ENCODE measurements at regions not wholly inside any gene's neighbourhood (a gene's known extent, or its start where the extent isn't known, plus 50 kb on each side); places are given as distances from the start of the nearest gene placed in this dataset.

DNA sequence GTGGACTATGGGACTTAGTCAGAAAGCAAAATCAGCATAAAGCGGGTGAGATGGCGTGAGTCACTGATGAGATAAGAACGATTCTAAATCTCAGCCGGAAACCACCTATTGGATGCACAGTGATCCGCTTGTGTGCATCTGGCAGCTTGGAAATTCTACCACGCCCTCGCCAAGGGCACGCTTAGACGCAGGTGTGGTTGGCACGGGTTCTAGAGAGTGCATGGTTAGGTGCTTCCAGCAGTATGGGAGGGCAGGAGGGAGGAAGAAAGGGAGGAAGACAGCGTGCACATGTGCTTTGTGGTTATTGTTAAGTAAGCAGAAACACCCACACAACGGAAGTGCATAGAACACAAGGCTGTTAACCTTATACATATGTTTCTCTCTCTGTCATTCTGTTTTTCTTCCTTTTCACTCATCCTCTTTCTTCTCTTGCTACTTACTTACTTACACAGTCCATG lies 374.0 kb upstream of the ASIC2 start:
- intact Hi-C loops (cut with DNase I), result no loop called here
- no peak for DNase-seq (ENCODE audit: low spot score)

DNA sequence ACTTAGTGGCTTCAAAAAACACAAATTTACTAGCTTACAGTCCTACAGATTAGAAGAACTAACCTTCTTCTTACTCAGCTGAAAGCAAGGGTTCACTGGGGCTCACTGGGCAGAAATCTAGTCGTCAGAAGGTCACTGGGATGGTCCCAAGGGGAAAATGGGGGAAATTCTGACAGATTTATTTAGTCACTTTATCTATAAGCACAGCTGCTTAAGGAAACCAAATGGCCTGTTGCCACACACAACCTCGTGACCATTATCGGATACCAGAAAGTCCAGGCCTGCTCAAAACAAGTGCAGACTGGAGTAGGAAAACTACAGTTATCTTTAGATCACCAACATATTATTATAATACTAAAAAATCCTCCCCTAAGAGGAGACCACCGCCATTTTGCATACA lies 374.6 kb upstream of the ASIC2 start:
- DNase-seq (ENCODE audit: low spot score), result no peak
- intact Hi-C loops (cut with DNase I), result no loop called here

DNA sequence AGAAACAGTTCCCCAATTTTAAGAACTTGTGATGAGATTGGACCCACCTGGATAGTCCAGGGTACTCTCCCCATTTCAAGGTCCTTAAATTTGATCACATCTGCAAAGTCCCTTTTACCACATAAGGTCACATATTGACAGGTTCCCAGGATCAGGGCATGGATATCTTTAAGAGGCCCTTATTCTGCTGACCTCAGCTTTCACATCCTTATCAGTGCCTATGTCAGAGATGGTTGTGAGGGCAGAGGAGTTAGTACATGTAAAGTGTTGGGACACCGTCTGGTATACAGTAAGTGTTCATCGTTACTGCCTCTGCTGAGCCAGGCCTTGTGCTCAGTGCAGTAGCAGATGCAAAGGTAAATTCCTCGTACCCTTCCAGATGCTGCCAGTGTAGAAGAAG lies 375.4 kb upstream of the ASIC2 start:
- intact Hi-C loops (cut with DNase I), result no loop called here
- DNase-seq (ENCODE audit: low spot score), result no peak

DNA sequence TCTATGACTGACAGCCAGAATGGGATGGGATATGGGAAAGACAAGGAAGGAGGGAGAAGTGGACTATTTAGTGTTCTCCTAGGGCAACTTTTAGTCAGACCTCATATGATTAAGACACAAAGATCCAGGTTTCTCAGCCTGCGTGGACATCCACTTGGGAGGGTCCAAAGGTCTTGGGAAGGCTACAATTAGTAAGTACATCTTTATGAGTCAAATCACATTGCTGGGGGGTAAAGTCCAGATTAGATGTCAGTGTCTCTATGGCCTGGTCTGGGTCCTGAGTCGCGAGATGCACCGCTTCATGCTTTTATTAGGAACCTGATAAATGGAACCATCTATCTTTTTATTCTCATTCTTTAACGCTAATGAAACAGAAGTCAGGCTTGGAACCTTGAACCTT lies 378.4 kb upstream of the ASIC2 start:
- intact Hi-C loops (cut with DNase I), result loop anchor here (5.0 to 10.0 kb wide), 2 partner anchors 57 to 149 kb away; no protein-coding TSS in a partner anchor
- DNase-seq (ENCODE audit: low spot score), result no peak

DNA sequence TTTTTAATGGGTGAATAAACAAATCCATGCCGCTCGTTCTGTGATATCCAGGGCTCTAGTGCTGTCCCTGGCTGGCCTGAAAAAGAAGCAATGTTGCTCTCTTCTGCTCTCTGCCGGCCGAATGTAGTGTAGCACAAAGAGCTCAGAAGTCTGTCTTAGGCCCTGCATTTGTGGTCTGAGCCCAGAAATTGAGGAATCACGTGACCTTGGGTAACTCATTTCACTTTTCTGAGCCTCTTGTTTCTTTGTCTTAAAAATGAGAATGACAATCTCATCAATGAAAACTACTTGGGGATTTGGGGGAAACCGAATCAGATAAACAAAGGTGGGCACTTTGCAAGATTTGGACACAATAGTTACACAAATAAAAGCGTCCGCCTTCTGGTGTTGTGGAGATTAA lies 381.6 kb upstream of the ASIC2 start:
- intact Hi-C loops (cut with DNase I), result loop anchor here (5.0 to 10.0 kb wide), 2 partner anchors 60 to 152 kb away; no protein-coding TSS in a partner anchor

DNA sequence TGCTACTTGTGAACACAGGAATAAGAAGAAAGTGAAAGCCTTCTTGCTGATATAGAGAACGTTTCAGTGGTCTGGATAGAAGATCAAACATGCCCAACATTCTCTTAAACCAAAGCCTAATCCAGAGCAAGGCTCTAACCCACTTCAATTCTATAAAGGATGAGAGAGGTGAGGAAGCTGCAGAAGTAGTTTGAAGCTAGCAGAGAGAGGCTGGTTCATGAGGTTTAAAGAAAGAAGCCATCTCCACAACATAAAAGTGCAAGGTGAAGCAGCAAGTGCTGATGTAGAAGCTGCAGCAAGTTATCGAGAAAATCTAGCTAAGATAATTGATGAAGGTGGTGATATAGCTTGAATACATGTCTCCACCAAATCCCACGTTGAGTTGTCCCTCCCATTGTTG lies 383.3 kb upstream of the ASIC2 start:
- no peak for DNase-seq (ENCODE audit: low spot score)
- intact Hi-C loops (cut with DNase I), result loop anchor here (10.0 kb wide), 1 partner anchor 62 kb away; no protein-coding TSS in a partner anchor

More for the DNA sequence above, 381.6 kb upstream of the ASIC2 start:
- no peak for DNase-seq (ENCODE audit: low spot score)

DNA sequence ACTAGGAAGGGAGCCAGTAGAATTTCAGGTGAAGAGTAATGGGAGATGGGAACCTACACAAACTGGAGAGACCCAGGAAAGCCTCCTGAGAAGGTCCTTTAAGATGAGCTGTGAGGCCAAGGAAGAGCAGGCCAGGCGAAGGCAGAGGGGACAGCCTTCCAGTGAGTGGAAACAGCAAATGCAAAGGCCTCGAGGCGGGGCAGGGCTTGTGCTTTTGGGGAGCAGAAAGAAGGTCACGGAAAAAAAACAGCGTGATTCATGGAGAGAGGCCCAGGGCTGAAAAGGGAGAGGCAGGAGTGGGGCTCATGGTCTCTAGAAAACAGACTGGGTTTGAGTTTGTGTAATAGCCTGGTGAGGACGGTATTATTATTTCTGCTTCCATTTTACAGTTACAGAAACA lies 386.5 kb upstream of the ASIC2 start:
- intact Hi-C loops (cut with DNase I), result loop anchor here (10.0 kb wide), 1 partner anchor 65 kb away; no protein-coding TSS in a partner anchor
- no peak for DNase-seq (ENCODE audit: low spot score)

DNA sequence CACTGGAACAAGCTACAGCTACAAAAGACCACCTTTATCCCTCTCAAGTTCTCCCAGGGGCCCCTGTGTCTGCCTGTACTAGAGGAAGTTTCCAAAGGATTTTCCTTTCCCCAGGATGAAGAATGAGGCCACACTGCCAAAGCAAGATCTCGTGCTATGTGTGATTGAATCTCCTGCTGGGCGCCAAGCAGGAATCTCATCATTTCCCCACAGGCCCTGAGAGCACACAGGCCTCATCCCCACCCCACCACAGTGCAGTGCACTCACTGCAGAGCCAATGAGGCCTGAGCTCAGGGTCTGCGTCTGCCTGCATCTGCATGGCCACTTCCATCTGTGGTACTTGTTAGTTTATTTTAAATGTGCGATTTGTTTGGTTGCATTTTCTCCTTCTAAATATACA lies 387.4 kb upstream of the ASIC2 start:
- no peak for DNase-seq (ENCODE audit: low spot score)
- intact Hi-C loops (cut with DNase I), result no loop called here

DNA sequence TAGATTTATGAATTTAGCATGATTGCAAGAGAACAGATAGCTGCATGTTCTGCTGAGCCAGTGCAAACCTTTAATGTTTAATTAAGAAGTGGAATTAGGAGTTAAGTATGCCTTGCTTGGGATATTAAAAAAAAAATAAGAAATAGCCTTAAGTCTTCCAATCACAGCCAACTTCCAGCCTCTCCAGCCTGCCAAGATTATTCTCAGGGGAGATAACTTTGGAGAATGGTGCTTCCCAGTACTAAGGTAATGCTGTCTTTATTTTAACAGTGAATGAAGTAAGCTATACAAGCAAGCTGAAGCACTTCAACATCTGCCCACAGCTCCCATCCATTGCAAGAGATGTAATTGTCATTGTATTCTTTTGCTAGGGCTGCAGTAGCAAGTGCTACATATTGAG lies 389.5 kb upstream of the ASIC2 start:
- no peak for DNase-seq (ENCODE audit: low spot score)
- intact Hi-C loops (cut with DNase I), result no loop called here

DNA sequence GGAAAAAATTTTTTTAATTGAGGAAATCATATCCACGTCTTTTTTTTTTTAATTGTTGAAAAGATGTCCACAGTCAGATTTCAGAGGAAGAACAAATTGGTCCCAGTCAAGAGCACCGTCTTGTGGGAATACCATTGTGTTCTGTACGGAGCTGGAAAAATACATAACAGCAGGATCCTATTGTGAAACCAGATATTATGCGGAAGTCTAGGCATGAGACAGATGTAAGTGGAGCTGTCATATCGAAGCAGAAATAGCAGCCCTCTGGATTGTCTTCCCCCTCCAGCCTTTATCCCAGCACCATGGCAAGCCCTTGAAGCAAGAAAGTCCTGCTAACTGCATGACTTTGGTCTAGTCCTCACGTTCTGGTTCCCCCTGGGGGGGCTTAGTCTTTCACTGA lies 391.6 kb upstream of the ASIC2 start:
- intact Hi-C loops (cut with DNase I), result no loop called here
- DNase-seq (ENCODE audit: low spot score), result no peak

DNA sequence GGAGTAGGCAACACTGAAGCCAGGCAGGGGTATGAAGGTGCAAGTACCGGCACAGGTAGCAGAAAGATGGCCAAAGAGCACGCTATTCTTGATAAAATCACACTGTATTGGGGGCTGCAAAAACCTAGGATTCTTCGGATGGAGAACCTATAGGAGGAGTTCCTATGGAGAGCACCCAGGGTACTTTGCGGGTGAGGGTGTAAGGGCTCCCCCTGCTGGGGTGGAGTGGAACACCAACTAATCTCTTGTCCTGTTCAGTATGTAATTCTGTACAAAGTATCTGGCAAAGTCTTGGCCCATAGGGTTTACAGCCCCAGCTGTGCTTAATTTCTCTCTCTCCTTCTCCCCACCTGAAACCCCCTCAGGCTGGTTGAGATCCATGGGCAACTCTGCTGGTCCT lies 393.1 kb upstream of the ASIC2 start:
- no peak for DNase-seq (ENCODE audit: low spot score)
- intact Hi-C loops (cut with DNase I), result no loop called here

DNA sequence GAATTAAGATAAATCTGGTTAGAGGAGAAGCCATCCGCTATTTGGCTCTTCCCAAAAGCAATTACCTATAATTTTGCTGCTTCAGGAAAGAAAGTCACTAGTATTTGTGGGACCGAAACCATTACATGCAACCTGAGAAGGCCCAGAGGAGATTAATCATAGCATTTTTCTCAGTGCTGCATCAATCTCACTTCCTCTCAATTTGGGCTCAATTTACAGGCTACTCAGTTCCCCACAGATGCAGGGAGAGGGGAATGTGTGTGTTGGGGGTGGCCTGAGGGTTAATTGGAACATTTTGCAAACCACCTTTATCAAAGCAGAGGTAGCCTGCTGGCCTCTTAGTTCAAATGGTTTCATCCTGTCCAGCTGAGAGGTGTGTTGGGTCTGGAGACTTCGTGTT lies 394.7 kb upstream of the ASIC2 start:
- DNase-seq (ENCODE audit: low spot score), result no peak
- intact Hi-C loops (cut with DNase I), result no loop called here

DNA sequence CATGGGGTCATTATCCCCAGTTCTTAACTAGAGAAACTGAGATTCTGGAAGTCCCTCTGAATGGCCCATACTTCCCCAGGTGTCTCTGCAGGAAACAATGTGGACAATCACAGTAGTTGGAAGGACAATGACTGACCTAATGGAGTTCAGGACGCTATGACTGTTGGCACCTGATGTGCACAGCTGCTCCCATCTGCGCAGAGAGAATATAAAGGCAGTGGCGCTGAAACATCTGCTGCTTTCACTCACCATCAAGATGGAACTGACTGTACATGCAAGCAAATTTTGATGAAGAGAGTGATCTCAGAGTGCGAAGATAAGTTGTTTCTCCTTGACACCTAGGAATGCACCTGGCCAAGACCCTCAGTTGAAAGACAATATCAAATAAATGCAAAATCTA lies 395.7 kb upstream of the ASIC2 start:
- intact Hi-C loops (cut with DNase I), result no loop called here
- DNase-seq (ENCODE audit: low spot score), result no peak

DNA sequence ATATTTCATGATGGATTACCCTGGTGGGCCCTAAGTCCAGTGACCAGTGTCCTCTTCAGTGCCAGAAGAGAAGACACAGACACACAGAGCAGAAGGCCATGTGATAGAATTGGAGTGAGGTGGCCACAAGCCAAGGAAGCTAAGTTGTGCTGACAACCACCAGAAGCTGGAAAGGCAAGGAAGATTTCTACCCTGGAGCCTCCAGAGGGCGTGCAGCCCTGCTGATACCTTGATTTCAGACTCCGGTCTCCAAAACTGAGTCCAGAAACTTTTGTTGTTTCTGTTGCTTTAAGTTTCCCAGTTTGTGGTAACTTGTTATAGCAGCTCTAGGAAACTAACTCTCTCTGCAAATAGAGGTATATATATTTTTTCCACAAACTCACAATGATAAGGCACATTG lies 396.6 kb upstream of the ASIC2 start:
- intact Hi-C loops (cut with DNase I), result no loop called here

DNA sequence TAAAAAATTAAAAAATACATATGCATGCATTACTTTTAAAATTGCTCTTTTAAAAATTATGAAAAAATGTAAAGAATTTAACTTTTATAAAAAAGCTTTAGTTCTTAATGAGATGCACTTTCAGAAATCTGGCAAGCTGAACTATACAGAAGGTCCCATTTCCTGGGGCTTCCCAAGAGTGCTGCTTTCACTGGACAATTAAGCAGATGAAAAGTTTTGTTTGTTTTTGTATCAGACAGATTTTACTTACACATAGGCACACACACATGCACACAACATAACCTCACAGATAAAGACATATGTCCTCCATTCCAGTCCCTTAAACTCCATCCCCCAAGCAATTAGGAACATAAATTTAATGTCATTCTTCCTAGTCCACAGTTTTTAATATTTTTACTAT lies 402.3 kb upstream of the ASIC2 start:
- no peak for DNase-seq (ENCODE audit: low spot score)
- intact Hi-C loops (cut with DNase I), result no loop called here

More for the DNA sequence above, 396.6 kb upstream of the ASIC2 start:
- DNase-seq (ENCODE audit: low spot score), result no peak

DNA sequence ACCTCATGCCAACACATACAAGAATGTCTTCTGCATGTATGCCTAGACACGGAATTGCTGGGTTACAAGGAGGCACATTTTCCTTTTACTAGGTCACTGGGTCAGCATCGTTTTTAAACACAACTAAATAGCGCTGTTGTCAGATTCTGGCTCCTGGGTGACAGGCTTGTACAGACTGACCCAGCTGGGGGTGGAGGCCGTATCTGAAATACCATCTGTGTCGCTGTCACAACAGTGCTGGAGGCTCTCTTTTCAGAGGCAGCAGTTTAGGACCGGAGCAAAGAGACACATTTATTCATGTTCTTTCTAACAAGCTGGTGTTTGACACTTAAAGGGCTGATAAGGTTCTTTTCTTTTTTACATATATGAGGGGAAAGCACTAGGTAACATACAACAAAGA lies 403.0 kb upstream of the ASIC2 start:
- intact Hi-C loops (cut with DNase I), result no loop called here
- no peak for DNase-seq (ENCODE audit: low spot score)

DNA sequence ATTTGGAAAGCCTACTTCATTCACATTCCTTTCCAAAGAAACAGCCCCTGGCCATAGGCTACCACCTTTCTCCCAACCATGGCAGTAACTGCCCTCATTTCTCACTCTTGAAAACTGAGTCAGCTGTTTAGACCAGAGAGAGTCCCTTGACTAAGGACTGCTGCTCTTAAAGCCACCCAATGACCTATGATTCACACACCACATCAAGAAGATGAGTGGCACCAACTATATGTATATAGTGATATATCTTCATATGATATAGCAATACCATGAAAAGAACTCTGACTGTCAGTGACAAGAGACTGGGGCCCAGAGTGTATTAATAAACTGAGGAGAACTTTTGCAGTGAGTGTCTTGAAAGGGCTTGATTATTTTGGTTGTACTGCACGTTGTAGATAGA lies 404.5 kb upstream of the ASIC2 start:
- intact Hi-C loops (cut with DNase I), result no loop called here
- no peak for DNase-seq (ENCODE audit: low spot score)

DNA sequence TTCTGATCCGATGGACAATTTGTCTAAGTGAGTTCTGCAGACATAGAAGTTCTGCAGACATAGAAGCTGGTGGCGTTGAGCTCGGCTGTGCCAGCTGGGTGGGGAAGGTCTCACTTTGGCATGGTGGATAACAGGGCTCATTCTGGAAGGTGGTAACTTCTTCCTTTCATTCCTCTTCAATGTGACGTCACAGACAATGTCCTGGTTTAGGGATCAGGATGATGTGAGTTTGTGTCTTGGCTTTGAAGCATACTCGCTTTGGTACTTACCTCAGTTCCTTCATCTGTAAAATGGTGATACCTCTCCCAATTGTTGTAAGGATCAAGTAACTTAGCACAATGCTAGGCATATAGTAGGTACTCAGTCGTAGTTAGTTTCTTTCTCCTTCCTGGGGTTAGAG lies 408.8 kb upstream of the ASIC2 start:
- DNase-seq (ENCODE audit: low spot score), result no peak
- intact Hi-C loops (cut with DNase I), result no loop called here

DNA sequence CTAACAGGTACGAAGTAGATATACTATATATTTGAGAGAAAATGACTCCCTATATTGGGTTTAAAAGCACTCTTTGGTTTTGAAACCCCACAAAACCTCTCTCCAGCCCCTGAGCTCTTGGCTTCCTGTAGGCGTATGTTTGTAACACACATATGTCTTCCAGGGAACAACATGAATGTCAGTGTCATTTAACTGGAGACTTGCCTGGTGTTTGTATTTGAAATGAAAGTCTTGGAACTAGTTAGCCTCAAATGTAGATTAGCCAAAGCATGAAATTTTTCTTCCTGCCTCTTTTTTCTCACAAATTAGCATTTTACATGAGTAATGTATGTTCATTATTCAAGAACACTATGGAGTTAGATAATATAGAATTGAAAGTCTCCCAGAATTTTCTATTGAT lies 411.8 kb upstream of the ASIC2 start:
- DNase-seq (ENCODE audit: low spot score), result no peak
- intact Hi-C loops (cut with DNase I), result no loop called here

DNA sequence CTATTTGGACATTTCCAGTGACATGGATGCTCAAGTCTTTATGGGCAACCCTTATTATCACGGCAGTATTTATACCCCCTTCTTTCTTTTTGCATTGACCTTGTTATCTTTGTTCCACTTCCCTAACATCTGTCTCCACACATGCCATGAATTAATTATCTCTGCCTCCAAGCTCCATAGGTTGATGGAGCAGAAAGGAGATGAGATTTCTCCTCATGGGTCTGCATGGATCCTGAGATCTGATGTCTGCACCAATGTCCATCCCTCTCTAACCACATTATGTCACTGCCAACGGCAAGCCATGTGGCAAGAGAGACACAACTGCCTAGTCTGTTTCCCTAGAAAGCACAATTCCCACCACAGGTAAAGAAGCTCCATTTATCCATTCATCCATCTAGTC lies 416.8 kb upstream of the ASIC2 start:
- intact Hi-C loops (cut with DNase I), result no loop called here
- DNase-seq (ENCODE audit: low spot score), result no peak

DNA sequence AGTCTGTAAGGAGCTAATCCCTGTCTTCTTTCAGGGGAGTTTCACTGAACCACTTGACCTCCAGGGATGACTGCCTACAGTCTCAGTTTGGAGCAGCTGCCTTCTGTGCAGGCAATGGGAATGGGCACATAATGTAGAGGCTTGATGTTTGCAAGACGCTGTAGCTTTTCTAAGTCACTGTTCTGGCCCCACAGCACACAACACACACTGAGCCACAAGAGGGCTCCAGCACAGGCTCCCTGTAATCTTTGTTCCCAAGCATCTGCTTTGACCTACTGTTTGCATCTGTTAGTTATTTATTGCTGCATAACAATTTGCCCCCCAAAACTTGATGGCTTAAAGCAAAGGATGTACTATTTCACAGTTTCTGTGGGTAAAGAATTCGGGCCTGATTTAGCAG lies 419.0 kb upstream of the ASIC2 start:
- no peak for DNase-seq (ENCODE audit: low spot score)
- intact Hi-C loops (cut with DNase I), result no loop called here

DNA sequence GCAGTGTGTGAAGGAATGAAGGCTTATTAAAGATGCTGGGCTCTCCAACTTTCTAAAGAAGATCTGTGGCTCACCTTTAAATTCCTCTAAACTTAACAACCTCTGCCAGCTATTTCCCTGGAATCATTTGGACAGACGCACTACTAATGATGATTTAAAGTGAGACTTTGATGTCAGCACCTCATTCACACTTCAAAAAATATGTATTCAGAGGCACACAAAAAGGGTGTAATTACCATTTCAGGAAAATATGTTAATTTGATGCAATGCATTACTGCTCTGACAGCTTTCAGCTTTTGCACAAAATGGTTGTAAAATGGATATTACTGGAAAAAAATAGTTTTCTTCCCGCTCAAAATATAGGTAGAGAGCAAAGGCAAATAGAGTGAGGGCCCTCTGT lies 423.9 kb upstream of the ASIC2 start:
- intact Hi-C loops (cut with DNase I), result no loop called here
- DNase-seq (ENCODE audit: low spot score), result no peak
